Fibroblast of lung (primary cell): ENCODE measurements at regions not wholly inside any gene's neighbourhood (a gene's known extent, or its start where the extent isn't known, plus 50 kb on each side); places are given as distances from the start of the nearest gene placed in this dataset.
"Not testable (repeated sequence)": the region's sequence is repeated elsewhere in the genome, so short reads cannot be mapped to it uniquely, and the experiment has no call there.

Source experiments
- CTCF ChIP-seq, 2 donors: IDR thresholded peaks in 1 of 2; conservative IDR thresholded peaks in 1 of 2; 1 replicate in 1 of 2; 2 replicates in 1 of 2; pipeline ENCODE4 v1.5.1; 2011 to 2012; ENCODE audit warnings: low read length in 2 of 2, control low read depth in 1 of 2, inconsistent platforms in 1 of 2, low read depth in 1 of 2, mild to moderate bottlenecking in 1 of 2
- EZH2 ChIP-seq: IDR thresholded peaks from 2 replicates; pipeline ENCODE4 v1.5.1; 2012; ENCODE audit warnings: low read length, control low read depth, mild to moderate bottlenecking; ENCODE audit errors: missing control alignments

DNA sequence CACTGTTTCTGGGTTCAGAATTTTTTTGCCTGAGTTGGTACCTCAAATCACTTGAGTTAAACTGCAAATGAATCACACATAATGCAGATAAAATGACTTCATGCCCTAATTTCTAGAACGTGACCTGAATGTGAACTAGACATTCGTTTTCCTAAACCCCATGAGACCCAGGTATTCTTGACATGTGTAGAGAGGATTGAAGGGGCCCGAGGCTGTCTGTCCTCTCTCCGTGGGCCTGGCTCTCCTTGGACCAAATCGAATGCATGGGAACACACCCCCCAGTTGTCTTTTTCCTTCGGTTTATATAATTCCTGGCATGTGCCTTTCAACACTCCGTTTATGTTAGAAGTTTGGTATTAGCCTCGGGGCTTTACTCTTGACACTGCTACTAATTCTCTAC is 262.4 kb upstream of the PLGLB2 start:
- not testable (repeated sequence) for TF ChIP-seq CTCF (conservative IDR thresholded peaks at IDR 0.05 in 1 of 2, IDR thresholded peaks at IDR 0.05 in 1 of 2; ENCODE audit: low read depth in 1 of 2, low read length in 2 of 2); EZH2
